GM18508 (cell line): ENCODE measurements at regions not wholly inside any gene's neighbourhood (a gene's known extent, or its start where the extent isn't known, plus 50 kb on each side); places are given as distances from the start of the nearest gene placed in this dataset.

Experiments
- ATAC-seq: cut with Tn5 transposase; IDR thresholded peaks from one replicate; pipeline ENCODE4 v1.9.1; 2021; ENCODE audit warnings: moderate number of reproducible peaks; ENCODE audit not compliant: insufficient read depth, unreplicated experiment

- no peak for ATAC-seq
Observed at GRCh38 chr3:44069276-44069675, 172.4 kb upstream of the TOPAZ1 start.

GRCh38 chr3:44070841-44071546 is 170.7 kb upstream of the TOPAZ1 start:
- ATAC-seq: no peak

GRCh38 chr3:44072601-44073540 is 168.8 kb upstream of the TOPAZ1 start:
- ATAC-seq: no peak

- ATAC-seq: no peak
Observed at GRCh38 chr3:44074181-44074580, 167.5 kb upstream of the TOPAZ1 start.

- ATAC-seq: no peak
Observed at GRCh38 chr3:44076221-44076829, 165.4 kb upstream of the TOPAZ1 start.

GRCh38 chr3:44077267-44077666 is 164.4 kb upstream of the TOPAZ1 start:
- no peak for ATAC-seq

GRCh38 chr3:44078863-44079262 is 162.8 kb upstream of the TOPAZ1 start:
- no peak for ATAC-seq

- ATAC-seq: no peak
Observed at GRCh38 chr3:44079916-44080315, 161.8 kb upstream of the TOPAZ1 start.

- no peak for ATAC-seq
Observed at GRCh38 chr3:44080474-44081072, 161.1 kb upstream of the TOPAZ1 start.

- ATAC-seq: no peak
Observed at GRCh38 chr3:44090036-44090435, 151.7 kb upstream of the TOPAZ1 start.

- no peak for ATAC-seq
Observed at GRCh38 chr3:44092497-44092896, 149.2 kb upstream of the TOPAZ1 start.

- ATAC-seq: no peak
Observed at GRCh38 chr3:44093531-44093930, 148.2 kb upstream of the TOPAZ1 start.

GRCh38 chr3:44098656-44099415 is 142.8 kb upstream of the TOPAZ1 start:
- no peak for ATAC-seq

- no peak for ATAC-seq
Observed at GRCh38 chr3:44099566-44100297, 142.0 kb upstream of the TOPAZ1 start.

GRCh38 chr3:44100298-44100695 is 141.4 kb upstream of the TOPAZ1 start:
- ATAC-seq: no peak

- no peak for ATAC-seq
Observed at GRCh38 chr3:44104043-44104442, 137.6 kb upstream of the TOPAZ1 start.

- peak; percentile 91 for ATAC-seq
Observed at GRCh38 chr3:44104668-44105321, 136.9 kb upstream of the TOPAZ1 start.

- no peak for ATAC-seq
Observed at GRCh38 chr3:44105571-44105970, 136.1 kb upstream of the TOPAZ1 start.

- no peak for ATAC-seq
Observed at GRCh38 chr3:44106756-44107155, 134.9 kb upstream of the TOPAZ1 start.
